ENCODE measurements at regions not wholly inside any gene's neighbourhood (a gene's known extent, or its start where the extent isn't known, plus 50 kb on each side); places are given as distances from the start of the nearest gene placed in this dataset.

- 92% methylated on average over 27 of the region's 27 CpGs for whole genome bisulfite sequencing (ENCODE audit: insufficient coverage)
- Histone ChIP-seq H3K36me3 (replicated peaks in 1 of 2; ENCODE audit: control extremely low read depth in 1 of 2, control insufficient read depth in 1 of 2, extremely low read depth in 1 of 2, insufficient read depth in 2 of 2, low read length in 1 of 2) (no peaks in the 10 kb centered on the region), H3K4me1 (ENCODE audit: control insufficient read depth in 2 of 2, insufficient read depth in 2 of 2, low read length in 2 of 2) (no peaks in the 10 kb centered on the region), H3K9me3 (ENCODE audit: control extremely low read depth in 1 of 3, control insufficient read depth in 2 of 3, insufficient read depth in 1 of 3, low read length in 2 of 3) (no peaks in the 10 kb centered on the region), H3K27ac (ENCODE audit: low read length in 2 of 2) (no peak overlapping the region), H3K27me3 (replicated peaks in 1 of 4; ENCODE audit: control extremely low read depth in 1 of 4, control insufficient read depth in 3 of 4, insufficient read depth in 4 of 4, low read length in 3 of 4) (peaks cover 0 to 13% (median 0%) of the 10 kb centered on the region in 4 experiments), H3K4me2 (replicated peaks; ENCODE audit: low read depth, low read length, poor library complexity, severe bottlenecking) (no peak overlapping the region), H2AFZ (ENCODE audit: insufficient read depth, low read depth, low read length, poor library complexity, severe bottlenecking) (no peak overlapping the region), H3K4me3 (ENCODE audit: control extremely low read depth in 1 of 5, extremely low read depth in 1 of 5, insufficient read depth in 1 of 5, low read depth in 2 of 5, low read length in 4 of 5) (no peak overlapping the region), H4K20me1 (ENCODE audit: control insufficient read depth, insufficient read depth, low read length, poor library complexity, severe bottlenecking) (no peaks in the 10 kb centered on the region), H3K9ac (ENCODE audit: low read length) (no peak overlapping the region), H3K79me2 (ENCODE audit: control insufficient read depth, insufficient read depth, low read length) (no peaks in the 10 kb centered on the region)
- Mint-ChIP-seq H3K27me3 (peaks cover 11% of the 10 kb centered on the region), H3K4me3 (no peak overlapping the region), H3K9me3 (ENCODE audit: insufficient read depth) (no peaks in the 10 kb centered on the region), H3K4me1 (no peaks in the 10 kb centered on the region), H3K27ac (no peak overlapping the region)
- TF ChIP-seq EZH2 (IDR thresholded peaks at IDR 0.05; ENCODE audit: borderline replicate concordance, insufficient read depth, low read depth, low read length, poor library complexity, severe bottlenecking) (no peak), CTCF (IDR thresholded peaks at IDR 0.05) (no peak)
- DNase-seq (no peak), ATAC-seq (ENCODE audit: low read depth) (no peak)
- CTCF ChIA-PET: no interaction called here
- POLR2A ChIA-PET: no interaction called here
- intact Hi-C loops (cut with micrococcal nuclease): no loop called here
Observed at GRCh38 chr2:873651-874580, 76.7 kb upstream of the SNTG2 start.

GRCh38 chr2:873027-873426, 77.6 kb upstream of the SNTG2 start:
- Histone ChIP-seq H3K79me2 (ENCODE audit: control insufficient read depth, insufficient read depth, low read length) (no peaks in the 10 kb centered on the region), H3K9me3 (ENCODE audit: control extremely low read depth in 1 of 3, control insufficient read depth in 2 of 3, insufficient read depth in 1 of 3, low read length in 2 of 3) (no peaks in the 10 kb centered on the region), H3K4me3 (ENCODE audit: control extremely low read depth in 1 of 5, extremely low read depth in 1 of 5, insufficient read depth in 1 of 5, low read depth in 2 of 5, low read length in 4 of 5) (no peak overlapping the region), H3K27ac (ENCODE audit: low read length in 2 of 2) (no peak overlapping the region), H3K4me2 (replicated peaks; ENCODE audit: low read depth, low read length, poor library complexity, severe bottlenecking) (no peak overlapping the region), H3K4me1 (ENCODE audit: control insufficient read depth in 2 of 2, insufficient read depth in 2 of 2, low read length in 2 of 2) (no peaks in the 10 kb centered on the region), H3K36me3 (replicated peaks in 1 of 2; ENCODE audit: control extremely low read depth in 1 of 2, control insufficient read depth in 1 of 2, extremely low read depth in 1 of 2, insufficient read depth in 2 of 2, low read length in 1 of 2) (no peaks in the 10 kb centered on the region), H2AFZ (ENCODE audit: insufficient read depth, low read depth, low read length, poor library complexity, severe bottlenecking) (no peak overlapping the region), H3K9ac (ENCODE audit: low read length) (no peak overlapping the region), H4K20me1 (ENCODE audit: control insufficient read depth, insufficient read depth, low read length, poor library complexity, severe bottlenecking) (no peaks in the 10 kb centered on the region), H3K27me3 (replicated peaks in 1 of 4; ENCODE audit: control extremely low read depth in 1 of 4, control insufficient read depth in 3 of 4, insufficient read depth in 4 of 4, low read length in 3 of 4) (peaks cover 0 to 13% (median 0%) of the 10 kb centered on the region in 4 experiments)
- no peaks in the 10 kb centered on the region for H3K4me1 Mint-ChIP-seq
- H3K4me3 Mint-ChIP-seq: no peak overlapping the region
- TF ChIP-seq EZH2 (IDR thresholded peaks at IDR 0.05; ENCODE audit: borderline replicate concordance, insufficient read depth, low read depth, low read length, poor library complexity, severe bottlenecking): no peak
- no peak for TF ChIP-seq CTCF (IDR thresholded peaks at IDR 0.05)
- H3K9me3 Mint-ChIP-seq (ENCODE audit: insufficient read depth): no peaks in the 10 kb centered on the region
- H3K27ac Mint-ChIP-seq: no peak overlapping the region
- CTCF ChIA-PET: no interaction called here
- intact Hi-C loops (cut with micrococcal nuclease): no loop called here
- 87% methylated on average over 4 of the region's 4 CpGs for WGBS (ENCODE audit: insufficient coverage)
- ATAC-seq (ENCODE audit: low read depth): no peak
- H3K27me3 Mint-ChIP-seq: peaks cover 11% of the 10 kb centered on the region
- DNase-seq: no peak
- POLR2A ChIA-PET: no interaction called here
